Sigmoid colon (tissue), 6 donors: ENCODE measurements at regions not wholly inside any gene's neighbourhood (a gene's known extent, or its start where the extent isn't known, plus 50 kb on each side); places are given as distances from the start of the nearest gene placed in this dataset.

Source experiments
- DNase-seq: peaks from one replicate; pipeline ENCODE4 v3.0.0-alpha.2; 2019
- H3K27ac ChIP-seq, 4 donors: fragments of 200-600 bp; sonication (generic); one replicate each; pipeline ENCODE4 v1.5.1; 2016 to 2019; ENCODE audit warnings: mild to moderate bottlenecking in 1 of 4
- H3K27me3 ChIP-seq, 3 donors: fragments of 200-600 bp; sonication (generic); one replicate each; pipeline ENCODE4 v1.5.1; 2019; ENCODE audit warnings: mild to moderate bottlenecking in 1 of 3
- H3K36me3 ChIP-seq, 4 donors: fragments of 200-600 bp; sonication (generic); one replicate each; pipeline ENCODE4 v1.5.1; 2016 to 2019
- H3K4me1 ChIP-seq, 4 donors: fragments of 200-600 bp; sonication (generic); one replicate each; pipeline ENCODE4 v1.5.1; 2017 to 2019
- H3K4me3 ChIP-seq, 4 donors: fragments of 200-600 bp; sonication (generic); one replicate each; pipeline ENCODE4 v1.5.1; 2017 to 2019; ENCODE audit warnings: mild to moderate bottlenecking in 2 of 4, moderate library complexity in 1 of 4
- H3K9me3 ChIP-seq, 4 donors: fragments of 200-600 bp in 3 of 4; sonication (generic) in 3 of 4; one replicate each; pipeline versions ENCODE4 v1.5.1 to v1.6.1; 2013 to 2019
- EP300 ChIP-seq, 4 donors: sonication (generic); formaldehyde crosslinking; IDR thresholded peaks; one replicate each; pipeline ENCODE4 v1.6.1; 2017; ENCODE audit warnings: antibody characterized with exemption in 4 of 4
- POLR2A ChIP-seq, 2 donors: fragments of 450-650 bp; IDR thresholded peaks; one replicate each; pipeline ENCODE4 v1.6.1; 2016; ENCODE audit warnings: antibody characterized with exemption in 2 of 2, mild to moderate bottlenecking in 2 of 2, moderate library complexity in 2 of 2
- POLR2AphosphoS5 ChIP-seq, 4 donors: sonication (generic); formaldehyde crosslinking; IDR thresholded peaks; one replicate each; pipeline ENCODE4 v1.6.1; 2017; ENCODE audit warnings: antibody characterized with exemption in 4 of 4
- WGBS, 2 donors: extraction: QIAGEN DNeasy Blood & Tissue Kit; methylation state at CpG; one replicate each; pipeline ENCODE4 v1.1.7; 2013; 5-methylcytosine and 5-hydroxymethylcytosine counted together
- intact Hi-C: fragments of 100-400 bp; cut with DNase I; formaldehyde crosslinking; loops from one replicate; pipeline ENCODE4 v1.15.1; 2023
- TF ChIP-seq, protein P1 (sequence below), 4 experiments: fragments of 450-650 bp in 3 of 4; fragments of 200-600 bp in 1 of 4; IDR thresholded peaks; one replicate each; pipeline ENCODE4 v1.5.1; 2016 to 2019; ENCODE audit warnings: antibody characterized with exemption in 4 of 4, mild to moderate bottlenecking in 3 of 4, moderate library complexity in 2 of 4
- donor health status: healthy with polysubstance abuse.
- donor health status: healthy.

DNA sequence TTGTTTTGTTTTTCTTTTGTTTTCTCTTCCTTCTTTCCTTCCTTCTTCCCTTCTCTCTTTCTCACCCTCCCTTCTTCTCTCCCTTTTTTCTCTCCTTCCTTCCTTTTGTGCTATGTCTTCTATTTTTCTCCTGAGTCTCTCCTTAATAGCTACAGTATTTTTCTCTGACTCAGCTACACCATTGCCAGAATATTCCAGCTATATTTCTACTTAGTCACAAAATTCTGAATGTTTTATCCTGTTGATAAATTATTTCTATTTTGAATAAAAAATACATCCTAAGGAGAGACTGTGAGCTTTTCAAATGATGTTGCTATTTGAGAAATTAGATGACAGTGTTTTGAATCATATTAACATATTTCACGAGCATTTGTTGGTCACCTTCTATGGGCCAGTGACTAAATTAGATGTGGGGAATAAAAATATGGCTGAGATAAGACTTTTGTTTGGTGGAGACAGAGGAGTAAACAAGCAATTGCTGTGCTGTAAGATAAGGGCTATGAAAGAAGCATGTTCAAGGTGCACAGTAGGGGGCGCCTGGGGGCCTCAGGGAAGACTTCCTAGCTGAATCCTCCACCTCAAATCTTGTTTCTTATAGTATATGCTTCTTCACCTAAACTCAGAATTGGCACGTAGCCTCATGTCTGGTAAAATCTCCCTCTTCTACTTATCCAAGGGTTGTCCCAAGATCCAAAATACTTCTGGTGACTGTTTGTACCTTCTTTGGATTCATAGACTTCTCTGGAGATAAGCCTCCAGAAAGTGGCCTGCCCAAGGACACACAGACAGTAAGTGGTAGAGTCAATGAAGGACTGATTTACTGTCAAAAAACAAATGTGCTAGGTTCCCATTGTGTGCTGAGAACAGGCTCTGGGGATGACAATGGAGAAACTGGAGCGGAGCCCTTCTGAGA lies 115.5 kb upstream of the CREB5 start:
- H3K9me3 ChIP-seq: no peaks in the 10 kb centered on the region
- H3K4me3 ChIP-seq: no peak overlapping the region
- WGBS, 2 donors: 46 to 58% methylated on average over 4 of the region's 4 CpGs
- H3K36me3 ChIP-seq: no peaks in the 10 kb centered on the region
- TF ChIP-seq POLR2AphosphoS5 (IDR thresholded peaks at IDR 0.05) (no peak), EP300 (IDR thresholded peaks at IDR 0.05) (no peak), POLR2A (IDR thresholded peaks at IDR 0.05) (no peak)
- TF ChIP-seq, protein P1, sequence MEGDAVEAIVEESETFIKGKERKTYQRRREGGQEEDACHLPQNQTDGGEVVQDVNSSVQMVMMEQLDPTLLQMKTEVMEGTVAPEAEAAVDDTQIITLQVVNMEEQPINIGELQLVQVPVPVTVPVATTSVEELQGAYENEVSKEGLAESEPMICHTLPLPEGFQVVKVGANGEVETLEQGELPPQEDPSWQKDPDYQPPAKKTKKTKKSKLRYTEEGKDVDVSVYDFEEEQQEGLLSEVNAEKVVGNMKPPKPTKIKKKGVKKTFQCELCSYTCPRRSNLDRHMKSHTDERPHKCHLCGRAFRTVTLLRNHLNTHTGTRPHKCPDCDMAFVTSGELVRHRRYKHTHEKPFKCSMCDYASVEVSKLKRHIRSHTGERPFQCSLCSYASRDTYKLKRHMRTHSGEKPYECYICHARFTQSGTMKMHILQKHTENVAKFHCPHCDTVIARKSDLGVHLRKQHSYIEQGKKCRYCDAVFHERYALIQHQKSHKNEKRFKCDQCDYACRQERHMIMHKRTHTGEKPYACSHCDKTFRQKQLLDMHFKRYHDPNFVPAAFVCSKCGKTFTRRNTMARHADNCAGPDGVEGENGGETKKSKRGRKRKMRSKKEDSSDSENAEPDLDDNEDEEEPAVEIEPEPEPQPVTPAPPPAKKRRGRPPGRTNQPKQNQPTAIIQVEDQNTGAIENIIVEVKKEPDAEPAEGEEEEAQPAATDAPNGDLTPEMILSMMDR (IDR thresholded peaks at IDR 0.05): no peak
- H3K4me1 ChIP-seq: no peaks in the 10 kb centered on the region
- intact Hi-C loops: no loop called here
- no peak overlapping the region for H3K27ac ChIP-seq
- no peaks in the 10 kb centered on the region for H3K27me3 ChIP-seq
- DNase-seq: no peak

DNA sequence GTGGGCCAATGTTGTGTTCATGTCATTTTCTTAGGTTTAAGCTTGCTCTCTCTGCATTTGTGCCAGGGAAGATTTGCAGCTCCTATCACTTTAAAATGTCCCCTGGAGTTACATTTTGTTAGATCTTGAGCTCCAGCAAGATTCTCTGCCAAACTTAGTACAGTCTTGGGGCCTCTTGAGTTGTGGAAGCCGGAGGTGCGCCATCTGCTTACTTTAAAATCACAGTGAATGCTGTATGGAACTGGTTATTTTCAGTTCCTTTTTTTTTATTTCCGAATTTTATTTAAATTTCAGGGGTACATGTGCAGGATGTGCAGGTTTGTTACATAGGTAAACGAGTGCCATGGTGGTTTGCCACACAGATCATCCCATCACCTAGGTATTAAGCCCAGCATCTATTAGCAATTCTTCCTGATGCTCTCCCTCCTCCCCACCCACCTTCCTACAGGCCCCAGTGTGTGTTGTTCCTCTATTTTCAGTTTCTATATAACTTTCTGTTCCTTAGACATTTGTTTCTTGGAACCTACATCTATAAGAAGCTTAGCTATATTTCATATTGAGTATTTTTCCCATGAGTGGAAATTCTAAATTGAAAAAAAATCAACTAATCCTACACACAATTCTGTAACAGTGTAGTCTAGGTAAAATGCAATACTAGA lies 114.4 kb upstream of the CREB5 start:
- Histone ChIP-seq H3K36me3 (no peaks in the 10 kb centered on the region), H3K9me3 (no peaks in the 10 kb centered on the region), H3K27ac (no peak overlapping the region), H3K4me1 (no peaks in the 10 kb centered on the region), H3K4me3 (no peak overlapping the region), H3K27me3 (no peaks in the 10 kb centered on the region)
- 73 to 80% methylated on average over 4 of the region's 4 CpGs for WGBS, 2 donors
- TF ChIP-seq POLR2AphosphoS5 (IDR thresholded peaks at IDR 0.05) (no peak), EP300 (IDR thresholded peaks at IDR 0.05) (no peak), POLR2A (IDR thresholded peaks at IDR 0.05) (no peak)
- TF ChIP-seq, protein P1 (IDR thresholded peaks at IDR 0.05): no peak
- intact Hi-C loops: no loop called here
- DNase-seq: no peak

DNA sequence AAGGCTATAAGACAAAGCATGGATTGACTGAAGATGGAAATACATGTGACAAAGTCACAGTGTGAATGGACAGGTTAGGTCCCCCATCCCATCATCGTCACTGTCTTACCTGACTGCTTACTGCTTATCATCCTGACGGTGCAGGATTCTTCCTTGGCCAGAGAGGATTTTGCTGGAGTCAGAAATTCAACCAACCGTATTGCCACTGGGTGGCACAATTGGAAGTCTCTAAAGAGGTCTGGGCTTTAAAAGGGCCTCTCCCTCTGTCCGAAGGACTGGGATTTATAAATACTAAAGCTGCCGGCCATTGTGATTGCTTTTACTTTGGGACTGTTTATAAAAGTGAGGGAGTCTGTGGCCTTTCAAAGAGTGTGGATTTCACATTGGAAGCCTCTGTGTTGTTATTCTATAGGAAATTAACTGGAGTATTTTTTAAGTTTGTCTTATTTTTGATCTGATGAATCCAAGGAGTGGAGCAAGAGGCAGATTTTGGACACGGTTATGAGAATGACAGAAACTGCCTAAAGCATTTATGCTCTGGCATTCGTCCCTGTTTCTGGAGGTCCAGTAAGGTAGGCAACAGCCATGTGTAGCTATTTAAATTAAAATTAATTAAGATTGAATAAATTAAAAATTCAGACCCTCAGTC lies 113.3 kb upstream of the CREB5 start:
- H3K36me3 ChIP-seq: no peaks in the 10 kb centered on the region
- TF ChIP-seq, protein P1 (IDR thresholded peaks at IDR 0.05): peak in 3 of 4 experiments; percentile 29 to 38 (median 33)
- no peak for TF ChIP-seq EP300 (IDR thresholded peaks at IDR 0.05)
- no peak overlapping the region for H3K27ac ChIP-seq
- intact Hi-C loops: no loop called here
- 26 to 52% methylated on average over 7 of the region's 7 CpGs for WGBS, 2 donors
- no peaks in the 10 kb centered on the region for H3K27me3 ChIP-seq
- no peaks in the 10 kb centered on the region for H3K4me1 ChIP-seq
- no peaks in the 10 kb centered on the region for H3K9me3 ChIP-seq
- no peak for DNase-seq
- H3K4me3 ChIP-seq: no peak overlapping the region

DNA sequence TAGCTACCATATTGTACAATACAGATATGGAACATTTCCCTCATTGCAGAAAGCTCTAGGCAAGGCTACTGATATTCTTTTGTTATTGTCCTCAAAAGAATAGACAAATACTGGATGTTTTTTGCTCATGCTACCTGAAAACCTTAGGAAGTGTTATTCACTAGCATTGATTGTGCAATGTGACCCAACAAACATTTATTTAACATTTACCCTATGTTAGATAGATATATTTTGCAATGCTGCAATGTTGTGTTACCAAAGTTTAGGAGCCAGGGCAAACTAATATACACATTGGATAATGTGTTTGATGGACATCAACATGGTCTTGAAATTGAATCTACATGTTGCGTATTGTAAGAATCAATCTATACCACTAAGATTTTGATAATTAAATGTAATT lies 112.8 kb upstream of the CREB5 start:
- intact Hi-C loops: no loop called here
- Histone ChIP-seq H3K27me3 (no peaks in the 10 kb centered on the region), H3K36me3 (no peaks in the 10 kb centered on the region), H3K27ac (no peak overlapping the region), H3K4me3 (no peak overlapping the region), H3K4me1 (no peaks in the 10 kb centered on the region), H3K9me3 (no peaks in the 10 kb centered on the region)
- 93 to 97% methylated on average over 1 of the region's 1 CpG for WGBS, 2 donors
- no peak for TF ChIP-seq POLR2A (IDR thresholded peaks at IDR 0.05)
- no peak for TF ChIP-seq EP300 (IDR thresholded peaks at IDR 0.05)
- TF ChIP-seq POLR2AphosphoS5 (IDR thresholded peaks at IDR 0.05): no peak
- TF ChIP-seq, protein P1 (IDR thresholded peaks at IDR 0.05): no peak
- DNase-seq: no peak
